IMR-90 (cell line): ENCODE measurements at regions not wholly inside any gene's neighbourhood (a gene's known extent, or its start where the extent isn't known, plus 50 kb on each side); places are given as distances from the start of the nearest gene placed in this dataset.

Experiments used
- ATAC-seq: fragments of 200-7000 bp; cut with Tn5 transposase; 2 replicates; pipeline ENCODE4 v1.9.1; 2020; ENCODE audit warnings: low read depth, mild to moderate bottlenecking, moderate library complexity
- BruUV-seq: library from RNA; stranded (reverse); fragments of 400-500 nt; replicated peaks from 2 replicates; lab custom pipeline; 2021; lab: Mats Ljungman, UMichigan
- CTCF ChIA-PET: fragments of 300-600 bp; formaldehyde crosslinking; extraction: SDS; loops from one replicate; lab custom pipeline; 2021; ENCODE audit warnings: antibody characterized with exemption; lab: Yijun Ruan, JAX
- POLR2A ChIA-PET: fragments of 300-600 bp; sonication (Branson Sonifier 250); formaldehyde crosslinking; loops from one replicate; lab custom pipeline; 2022; ENCODE audit warnings: antibody characterized with exemption; ENCODE audit not compliant: unreplicated experiment; lab: Charles Lee
- DNase-seq: peaks from one replicate; pipeline ENCODE4 v3.0.0; 2013
- H2AFZ ChIP-seq: replicated peaks from 2 replicates; pipeline ENCODE3; 2013; ENCODE audit warnings: low read length, mild to moderate bottlenecking; ENCODE audit not compliant: poor library complexity
- H2AK5ac ChIP-seq: 2 replicates; pipeline ENCODE4 v1.6.1; 2013; ENCODE audit warnings: low read depth, low read length, inconsistent platforms
- H2AK9ac ChIP-seq: replicated peaks from 2 replicates; pipeline ENCODE3; 2013; ENCODE audit warnings: mild to moderate bottlenecking, low read depth, low read length, moderate library complexity; ENCODE audit not compliant: poor library complexity
- H2BK120ac ChIP-seq: 2 replicates; pipeline ENCODE4 v1.6.1; 2013; ENCODE audit warnings: low read depth, low read length, inconsistent platforms
- H2BK15ac ChIP-seq: 3 replicates; pipeline ENCODE4 v1.6.1; 2013; ENCODE audit warnings: low read depth, low read length, inconsistent platforms
- H2BK20ac ChIP-seq: 2 replicates; pipeline ENCODE4 v1.6.1; 2013; ENCODE audit warnings: low read depth, mild to moderate bottlenecking, inconsistent platforms, low read length, moderate library complexity
- H2BK5ac ChIP-seq: 2 replicates; pipeline ENCODE4 v1.6.1; 2013; ENCODE audit warnings: mild to moderate bottlenecking, low read depth, low read length, inconsistent platforms; ENCODE audit not compliant: poor library complexity, severe bottlenecking
- H3K14ac ChIP-seq: replicated peaks from 2 replicates; pipeline ENCODE4 v1.6.1; 2013; ENCODE audit warnings: low read depth, low read length, inconsistent platforms
- H3K18ac ChIP-seq: 2 replicates; pipeline ENCODE4 v1.6.1; 2013; ENCODE audit warnings: low read depth, low read length, control low read depth
- H3K23ac ChIP-seq: 2 replicates; pipeline ENCODE4 v1.6.1; 2013; ENCODE audit warnings: low read depth, low read length, inconsistent platforms
- H3K27ac ChIP-seq: 2 replicates; pipeline ENCODE4 v1.5.1; 2013; ENCODE audit warnings: mild to moderate bottlenecking, control low read depth, low read length; ENCODE audit not compliant: insufficient read depth
- H3K27me3 ChIP-seq: 2 replicates; pipeline ENCODE4 v1.6.1; 2013; ENCODE audit warnings: low read length; ENCODE audit not compliant: control insufficient read depth, insufficient read depth
- H3K36me3 ChIP-seq: 2 replicates; pipeline ENCODE4 v1.6.1; 2013; ENCODE audit warnings: low read length, mixed read lengths; ENCODE audit not compliant: control insufficient read depth, insufficient read depth
- H3K4ac ChIP-seq: 2 replicates; pipeline ENCODE4 v1.6.1; 2013; ENCODE audit warnings: low read depth, low read length, inconsistent platforms
- H3K4me1 ChIP-seq: 2 replicates; pipeline ENCODE4 v1.6.1; 2013; ENCODE audit warnings: low read length, mixed read lengths; ENCODE audit not compliant: control insufficient read depth, insufficient read depth
- H3K4me2 ChIP-seq: 2 replicates; pipeline ENCODE4 v1.6.1; 2013; ENCODE audit warnings: low read depth, mild to moderate bottlenecking, control low read depth, low read length, moderate library complexity
- H3K4me3 ChIP-seq: 2 replicates; pipeline ENCODE4 v1.5.1; 2013; ENCODE audit warnings: low read depth, mild to moderate bottlenecking, control low read depth, low read length, moderate library complexity; ENCODE audit not compliant: insufficient read depth
- H3K56ac ChIP-seq: 2 replicates; pipeline ENCODE4 v1.6.1; 2013; ENCODE audit warnings: low read length, inconsistent platforms; ENCODE audit not compliant: insufficient read depth; ENCODE audit errors: extremely low read depth
- H3K79me1 ChIP-seq, 2 experiments: 2 replicates each; pipeline ENCODE4 v1.6.1; 2013; ENCODE audit warnings: low read length in 2 of 2, inconsistent platforms in 1 of 2, low read depth in 1 of 2
- H3K9ac ChIP-seq: 2 replicates; pipeline ENCODE4 v1.6.1; 2013; ENCODE audit warnings: low read depth, low read length, control low read depth
- H3K9me1 ChIP-seq: 2 replicates; pipeline ENCODE4 v1.6.1; 2013; ENCODE audit warnings: low read length, inconsistent platforms; ENCODE audit not compliant: insufficient read depth
- H3K9me3 ChIP-seq: 2 replicates; pipeline ENCODE4 v1.6.1; 2013; ENCODE audit warnings: low read length; ENCODE audit not compliant: control insufficient read depth, insufficient read depth
- H4K20me1 ChIP-seq: 2 replicates; pipeline ENCODE4 v1.6.1; 2013; ENCODE audit warnings: low read length, inconsistent platforms; ENCODE audit not compliant: insufficient read depth
- H4K5ac ChIP-seq: 2 replicates; pipeline ENCODE4 v1.6.1; 2013; ENCODE audit warnings: mild to moderate bottlenecking, low read depth, low read length, control low read depth
- H4K8ac ChIP-seq, 2 experiments: 2 replicates each; pipeline ENCODE4 v1.6.1; 2013; ENCODE audit warnings: low read depth in 2 of 2, low read length in 2 of 2, control low read depth in 1 of 2, inconsistent platforms in 1 of 2
- H4K91ac ChIP-seq: 2 replicates; pipeline ENCODE4 v1.6.1; 2013; ENCODE audit warnings: low read depth, low read length, inconsistent platforms; ENCODE audit not compliant: insufficient read depth
- NFE2L2 ChIP-seq: fragments of 150-350 bp; IDR thresholded peaks from 2 replicates; pipeline ENCODE4 v1.6.1; 2016; ENCODE audit warnings: low read depth, mild to moderate bottlenecking, low read length
- POLR2A ChIP-seq: IDR thresholded peaks from 2 replicates; pipeline ENCODE4 v1.6.1; 2012; ENCODE audit warnings: mild to moderate bottlenecking, low read depth, low read length
- RAD21 ChIP-seq: IDR thresholded peaks from 2 replicates; pipeline ENCODE4 v1.6.1; 2012; ENCODE audit warnings: low read length, improper control_type of control experiment
- SMC3 ChIP-seq: fragments of 150-350 bp; IDR thresholded peaks from 2 replicates; pipeline ENCODE4 v1.6.1; 2016; ENCODE audit warnings: low read depth, mild to moderate bottlenecking, antibody characterized with exemption, low read length, moderate library complexity
- WGBS, 2 experiments: methylation state at CpG; one replicate each; pipeline versions ENCODE4 v1.1.5 to v1.1.7; 2013; ENCODE audit warnings: missing lambda C conversion rate in 2 of 2; ENCODE audit not compliant: insufficient read length in 1 of 2; ENCODE audit errors: extremely low coverage in 2 of 2; 5-methylcytosine and 5-hydroxymethylcytosine counted together
- dilution Hi-C: fragments of 300-500 bp; cut with HindIII; formaldehyde crosslinking; loops from one replicate; pipeline ENCODE4 v1.14.3; 2018; ENCODE audit warnings: low sequenced_read_pairs; ENCODE audit not compliant: unreplicated experiment
- in situ Hi-C: fragments of 300-500 bp; cut with MboI; formaldehyde crosslinking; loops from 3 replicates; pipeline ENCODE4 v1.14.3; 2019; ENCODE audit warnings: low sequenced_read_pairs, inconsistent platforms, mixed read lengths
- intact Hi-C: fragments of 100-400 bp; cut with micrococcal nuclease; formaldehyde crosslinking; loops from 2 replicates; pipeline ENCODE4 v1.10.0; 2022

GRCh38 chr13:48851707-48852106 lies 124.0 kb upstream of the FNDC3A start:
- intact Hi-C loops, result no loop called here
- in situ Hi-C loops, result no loop called here

More at GRCh38 chr13:48851707-48852106, 124.0 kb upstream of the FNDC3A start:
- H3K4me3 ChIP-seq, result no peak overlapping the region
- no peak overlapping the region for H2BK15ac ChIP-seq
- no peak overlapping the region for H3K4ac ChIP-seq
- ChIA-PET CTCF (no interaction called here), POLR2A (no interaction called here)
- H3K9ac ChIP-seq, result no peak overlapping the region
- H3K27me3 ChIP-seq, result no peaks in the 10 kb centered on the region
- WGBS, 2 experiments, result no CpG with 5 or more reads among the region's 2 CpGs
- H4K20me1 ChIP-seq, result no peaks in the 10 kb centered on the region
- no peak overlapping the region for H3K4me2 ChIP-seq
- DNase-seq (no peak), ATAC-seq (no peak)
- H3K9me1 ChIP-seq, result 0 out of 2 replicates have a peak, but pooled peaks cover 4% of the 10 kb centered on the region
- H3K9me3 ChIP-seq, result no peaks in the 10 kb centered on the region
- BruUV-seq, result no TSS peak
- H2BK120ac ChIP-seq, result no peak overlapping the region
- H2AK9ac ChIP-seq, result no peak overlapping the region
- no peak overlapping the region for H4K91ac ChIP-seq
- peaks cover 2% of the 10 kb centered on the region; the same call in 1 of the 2 replicates for H3K4me1 ChIP-seq
- TF ChIP-seq NFE2L2 (no peak), POLR2A (no peak), SMC3 (no peak), RAD21 (no peak)
- no peak overlapping the region for H3K14ac ChIP-seq
- no peak overlapping the region for H4K8ac ChIP-seq
- no peak overlapping the region for H3K23ac ChIP-seq
- no peak overlapping the region for H2AFZ ChIP-seq
- H3K56ac ChIP-seq, result no peak overlapping the region
- no peak overlapping the region for H2BK5ac ChIP-seq
- no peak overlapping the region for H3K27ac ChIP-seq
- H2BK20ac ChIP-seq, result no peak overlapping the region
- H4K5ac ChIP-seq, result no peak overlapping the region
- dilution Hi-C loops, result no loop called here
- H2AK5ac ChIP-seq, result no peak overlapping the region
- no peak overlapping the region for H3K18ac ChIP-seq
- no peaks in the 10 kb centered on the region for H3K36me3 ChIP-seq
- no peaks in the 10 kb centered on the region for H3K79me1 ChIP-seq
